Neural progenitor cell (in vitro differentiated cells): ENCODE measurements at regions not wholly inside any gene's neighbourhood (a gene's known extent, or its start where the extent isn't known, plus 50 kb on each side); places are given as distances from the start of the nearest gene placed in this dataset.

ENCODE experiments used
- DNase-seq: peaks from one replicate; pipeline ENCODE4 v3.0.0-alpha.2; 2016; ENCODE audit warnings: low spot score
- H2AFZ ChIP-seq: fragments of 200-600 bp; sonication (generic); replicated peaks from 2 replicates; pipeline ENCODE4 v1.6.1; 2016; ENCODE audit warnings: antibody characterized with exemption
- H3F3A ChIP-seq: fragments of 200-600 bp; sonication (generic); 2 replicates; pipeline ENCODE4 v1.6.1; 2016; ENCODE audit warnings: antibody characterized with exemption, low read depth
- H3K27ac ChIP-seq: fragments of 200-600 bp; sonication (generic); 2 replicates; pipeline ENCODE4 v1.5.1; 2016; ENCODE audit warnings: mild to moderate bottlenecking
- H3K27me3 ChIP-seq: fragments of 200-600 bp; sonication (generic); 2 replicates; pipeline ENCODE4 v1.6.1; 2016; ENCODE audit warnings: mild to moderate bottlenecking, moderate library complexity
- H3K36me3 ChIP-seq: fragments of 200-600 bp; sonication (generic); 2 replicates; pipeline ENCODE4 v1.5.1; 2016
- H3K4me1 ChIP-seq: fragments of 200-600 bp; sonication (generic); 2 replicates; pipeline ENCODE4 v1.6.1; 2016; ENCODE audit warnings: mixed run types
- H3K4me2 ChIP-seq: fragments of 200-600 bp; sonication (generic); 2 replicates; pipeline ENCODE4 v1.6.1; 2016
- H3K4me3 ChIP-seq: fragments of 200-600 bp; sonication (generic); 2 replicates; pipeline ENCODE4 v1.5.1; 2016
- H3K79me2 ChIP-seq: fragments of 200-600 bp; sonication (generic); 2 replicates; pipeline ENCODE4 v1.6.1; 2016; ENCODE audit warnings: low read depth
- H3K9ac ChIP-seq: fragments of 200-600 bp; sonication (generic); 2 replicates; pipeline ENCODE4 v1.6.1; 2016
- H3K9me3 ChIP-seq: fragments of 200-600 bp; sonication (generic); 2 replicates; pipeline ENCODE4 v1.5.1; 2016; ENCODE audit warnings: low read depth
- H4K20me1 ChIP-seq: fragments of 200-600 bp; sonication (generic); 2 replicates; pipeline ENCODE4 v1.6.1; 2016; ENCODE audit warnings: low read depth
- H3K27ac Mint-ChIP-seq: 3 replicates; pipeline ENCODE4 v1.8.0; 2021; ENCODE audit warnings: mixed read lengths
- H3K27me3 Mint-ChIP-seq: 2 replicates; pipeline ENCODE4 v1.8.0; 2022; ENCODE audit warnings: low read depth, mild to moderate bottlenecking, inconsistent platforms, moderate library complexity, mixed read lengths; ENCODE audit not compliant: insufficient read depth
- H3K36me3 Mint-ChIP-seq: 3 replicates; pipeline ENCODE4 v1.8.0; 2021; ENCODE audit warnings: mixed read lengths
- H3K4me1 Mint-ChIP-seq: 3 replicates; pipeline ENCODE4 v1.8.0; 2021; ENCODE audit warnings: mixed read lengths
- H3K4me3 Mint-ChIP-seq: 3 replicates; pipeline ENCODE4 v1.8.0; 2021; ENCODE audit warnings: mild to moderate bottlenecking, moderate library complexity, mixed read lengths
- H3K9me3 Mint-ChIP-seq: 3 replicates; pipeline ENCODE4 v1.8.0; 2020; ENCODE audit warnings: mixed read lengths
- EZH2 ChIP-seq: fragments of 200-600 bp; sonication (generic); IDR thresholded peaks from 2 replicates; pipeline ENCODE4 v1.6.1; 2017; ENCODE audit warnings: antibody characterized with exemption, mild to moderate bottlenecking, moderate library complexity
- EZH2phosphoT487 ChIP-seq: fragments of 200-600 bp; sonication (generic); IDR thresholded peaks from 2 replicates; pipeline ENCODE4 v1.6.1; 2017; ENCODE audit warnings: antibody characterized with exemption
- TF ChIP-seq, protein P1 (sequence below): fragments of 200-600 bp; sonication (generic); IDR thresholded peaks from 2 replicates; pipeline ENCODE4 v1.5.1; 2017; ENCODE audit warnings: antibody characterized with exemption, mild to moderate bottlenecking

DNA sequence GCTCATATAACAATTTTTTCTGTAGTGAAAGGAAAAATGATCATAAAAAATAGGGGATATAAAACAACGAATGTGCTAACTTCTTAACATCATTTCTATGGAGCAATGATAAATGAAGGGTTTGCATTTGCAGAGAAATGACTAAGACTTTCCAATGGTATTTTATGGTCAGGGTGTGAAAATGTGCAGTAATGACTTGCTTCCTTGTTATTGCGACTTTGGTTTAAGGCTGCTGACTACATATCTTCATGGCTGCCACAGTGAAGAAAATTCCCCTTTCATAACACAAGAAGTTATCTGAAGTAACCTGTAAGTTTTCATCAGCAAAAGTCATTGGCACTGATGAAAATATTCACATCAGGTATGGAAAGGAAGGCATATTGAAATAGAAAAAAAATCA, 166.1 kb upstream of the NRG3 start:
- TF ChIP-seq EZH2phosphoT487 (no peak), EZH2 (no peak)
- TF ChIP-seq, protein P1, sequence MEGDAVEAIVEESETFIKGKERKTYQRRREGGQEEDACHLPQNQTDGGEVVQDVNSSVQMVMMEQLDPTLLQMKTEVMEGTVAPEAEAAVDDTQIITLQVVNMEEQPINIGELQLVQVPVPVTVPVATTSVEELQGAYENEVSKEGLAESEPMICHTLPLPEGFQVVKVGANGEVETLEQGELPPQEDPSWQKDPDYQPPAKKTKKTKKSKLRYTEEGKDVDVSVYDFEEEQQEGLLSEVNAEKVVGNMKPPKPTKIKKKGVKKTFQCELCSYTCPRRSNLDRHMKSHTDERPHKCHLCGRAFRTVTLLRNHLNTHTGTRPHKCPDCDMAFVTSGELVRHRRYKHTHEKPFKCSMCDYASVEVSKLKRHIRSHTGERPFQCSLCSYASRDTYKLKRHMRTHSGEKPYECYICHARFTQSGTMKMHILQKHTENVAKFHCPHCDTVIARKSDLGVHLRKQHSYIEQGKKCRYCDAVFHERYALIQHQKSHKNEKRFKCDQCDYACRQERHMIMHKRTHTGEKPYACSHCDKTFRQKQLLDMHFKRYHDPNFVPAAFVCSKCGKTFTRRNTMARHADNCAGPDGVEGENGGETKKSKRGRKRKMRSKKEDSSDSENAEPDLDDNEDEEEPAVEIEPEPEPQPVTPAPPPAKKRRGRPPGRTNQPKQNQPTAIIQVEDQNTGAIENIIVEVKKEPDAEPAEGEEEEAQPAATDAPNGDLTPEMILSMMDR = no peak
- no peaks in the 10 kb centered on the region for H3K9me3 Mint-ChIP-seq

DNA sequence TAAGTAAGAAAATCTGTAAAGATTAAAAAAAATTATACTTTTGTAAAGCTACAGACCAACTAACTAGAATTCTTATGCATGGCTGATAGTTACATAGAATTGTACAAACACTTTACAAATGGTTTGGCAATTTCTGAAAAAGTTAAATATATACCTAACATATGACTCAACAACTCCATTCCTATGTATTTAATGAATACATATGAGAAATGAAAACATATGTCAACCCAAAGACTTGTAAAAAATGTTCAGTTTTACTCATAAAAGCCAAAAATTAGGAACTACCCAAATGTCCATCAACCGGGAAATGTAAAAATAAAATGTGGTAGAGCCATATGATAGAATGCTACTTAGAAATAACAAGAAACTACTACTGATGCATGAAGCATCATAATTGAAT, 152.6 kb upstream of the NRG3 start:
- Histone ChIP-seq H3K9me3 (no peaks in the 10 kb centered on the region), H3K4me1 (peaks cover 5% of the 10 kb centered on the region), H2AFZ (no peak overlapping the region), H3K9ac (no peak overlapping the region), H3K27me3 (no peaks in the 10 kb centered on the region), H3K4me3 (no peak overlapping the region), H3K4me2 (no peak overlapping the region), H3F3A (no peaks in the 10 kb centered on the region), H3K27ac (no peak overlapping the region), H3K79me2 (no peaks in the 10 kb centered on the region), H4K20me1 (no peaks in the 10 kb centered on the region), H3K36me3 (no peaks in the 10 kb centered on the region)
- TF ChIP-seq EZH2phosphoT487 (no peak), EZH2 (no peak)
- TF ChIP-seq, protein P1 = no peak
- no peaks in the 10 kb centered on the region for H3K36me3 Mint-ChIP-seq
- no peak overlapping the region for H3K27ac Mint-ChIP-seq
- H3K4me1 Mint-ChIP-seq = peaks cover 14% of the 10 kb centered on the region
- no peak overlapping the region for H3K4me3 Mint-ChIP-seq
- DNase-seq = no peak
- H3K27me3 Mint-ChIP-seq = peaks cover 2% of the 10 kb centered on the region
- peaks cover 3% of the 10 kb centered on the region for H3K9me3 Mint-ChIP-seq

More for the DNA sequence above, 166.1 kb upstream of the NRG3 start:
- DNase-seq = no peak
- Mint-ChIP-seq H3K27me3 (no peaks in the 10 kb centered on the region), H3K27ac (no peak overlapping the region), H3K4me3 (no peak overlapping the region), H3K36me3 (no peaks in the 10 kb centered on the region), H3K4me1 (no peaks in the 10 kb centered on the region)
- H2AFZ ChIP-seq = no peak overlapping the region
- no peaks in the 10 kb centered on the region for H3K9me3 ChIP-seq
- H4K20me1 ChIP-seq = no peaks in the 10 kb centered on the region
- H3K4me2 ChIP-seq = no peak overlapping the region
- H3K27me3 ChIP-seq = no peaks in the 10 kb centered on the region
- H3K79me2 ChIP-seq = no peaks in the 10 kb centered on the region
- H3F3A ChIP-seq = no peaks in the 10 kb centered on the region
- H3K4me1 ChIP-seq = no peaks in the 10 kb centered on the region
- H3K27ac ChIP-seq = no peak overlapping the region
- no peak overlapping the region for H3K9ac ChIP-seq
- H3K36me3 ChIP-seq = no peaks in the 10 kb centered on the region
- H3K4me3 ChIP-seq = no peak overlapping the region

DNA sequence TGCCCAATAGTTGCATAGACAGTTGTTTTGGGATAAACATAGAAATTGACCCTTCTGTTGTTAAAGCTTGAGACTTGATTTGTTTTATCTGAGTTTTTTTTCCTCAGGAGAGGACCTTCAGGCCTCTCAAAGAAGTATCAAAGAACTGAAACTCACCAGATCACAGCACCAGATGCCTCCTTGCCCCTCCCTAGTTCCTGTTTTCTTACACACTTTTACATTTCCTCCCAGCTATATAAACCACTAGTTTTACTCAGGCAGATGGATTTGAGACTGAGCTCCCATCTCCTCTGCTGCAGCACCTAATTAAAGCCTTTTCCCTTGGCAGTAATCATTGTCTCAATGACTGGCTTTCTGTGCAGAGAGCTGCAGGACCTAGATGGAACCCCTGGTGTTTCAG, 150.6 kb upstream of the NRG3 start:
- Histone ChIP-seq H3K9me3 (no peaks in the 10 kb centered on the region), H4K20me1 (no peaks in the 10 kb centered on the region), H3K4me3 (no peak overlapping the region), H3K27ac (no peak overlapping the region), H3K27me3 (no peaks in the 10 kb centered on the region), H3K9ac (no peak overlapping the region), H3K4me2 (no peak overlapping the region), H3K79me2 (no peaks in the 10 kb centered on the region), H3F3A (no peaks in the 10 kb centered on the region), H2AFZ (no peak overlapping the region), H3K36me3 (no peaks in the 10 kb centered on the region), H3K4me1 (peaks cover 5% of the 10 kb centered on the region)
- H3K27ac Mint-ChIP-seq = no peak overlapping the region
- no peak for DNase-seq
- H3K36me3 Mint-ChIP-seq = no peaks in the 10 kb centered on the region
- H3K9me3 Mint-ChIP-seq = peaks cover 3% of the 10 kb centered on the region
- H3K4me1 Mint-ChIP-seq = peaks cover 17% of the 10 kb centered on the region
- H3K27me3 Mint-ChIP-seq = peaks cover 4% of the 10 kb centered on the region
- TF ChIP-seq EZH2 (no peak), EZH2phosphoT487 (no peak)
- TF ChIP-seq, protein P1 = no peak
- no peak overlapping the region for H3K4me3 Mint-ChIP-seq

DNA sequence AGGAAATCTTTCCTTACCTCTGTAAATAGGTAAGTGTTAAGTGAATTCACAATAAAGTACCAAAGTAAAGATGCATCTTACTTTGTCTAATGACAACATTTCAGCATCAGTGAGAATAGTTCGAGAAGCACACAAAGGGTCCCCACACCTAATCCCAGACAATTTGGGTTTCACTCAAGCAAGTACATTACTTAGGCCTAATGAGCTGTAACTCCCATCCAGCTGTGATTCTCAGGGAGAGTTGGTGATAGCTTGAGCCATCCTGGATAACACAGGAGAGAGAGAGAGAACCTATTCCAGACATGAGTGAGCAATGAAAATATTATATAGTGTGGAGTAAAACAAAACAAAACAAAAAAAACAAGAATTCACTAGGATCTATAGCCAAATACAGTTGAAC, 149.1 kb upstream of the NRG3 start:
- no peak overlapping the region for H3K4me2 ChIP-seq
- Mint-ChIP-seq H3K27me3 (peaks cover 4% of the 10 kb centered on the region), H3K9me3 (peaks cover 3% of the 10 kb centered on the region), H3K4me1 (peaks cover 17% of the 10 kb centered on the region), H3K4me3 (no peak overlapping the region), H3K36me3 (no peaks in the 10 kb centered on the region), H3K27ac (no peak overlapping the region)
- DNase-seq = peak; percentile 53
- H3K79me2 ChIP-seq = no peaks in the 10 kb centered on the region
- TF ChIP-seq EZH2phosphoT487 (no peak), EZH2 (no peak)
- TF ChIP-seq, protein P1 = no peak
- H4K20me1 ChIP-seq = no peaks in the 10 kb centered on the region
- peaks cover 5% of the 10 kb centered on the region for H3K4me1 ChIP-seq
- H2AFZ ChIP-seq = no peak overlapping the region
- H3K27me3 ChIP-seq = no peaks in the 10 kb centered on the region
- no peak overlapping the region for H3K27ac ChIP-seq
- no peaks in the 10 kb centered on the region for H3F3A ChIP-seq
- no peaks in the 10 kb centered on the region for H3K9me3 ChIP-seq
- H3K9ac ChIP-seq = no peak overlapping the region
- H3K4me3 ChIP-seq = no peak overlapping the region
- no peaks in the 10 kb centered on the region for H3K36me3 ChIP-seq
